ENCODE measurements at regions not wholly inside any gene's neighbourhood (a gene's known extent, or its start where the extent isn't known, plus 50 kb on each side); places are given as distances from the start of the nearest gene placed in this dataset.
"Not testable (repeated sequence)": the region's sequence is repeated elsewhere in the genome, so short reads cannot be mapped to it uniquely, and the experiment has no call there.

DNA sequence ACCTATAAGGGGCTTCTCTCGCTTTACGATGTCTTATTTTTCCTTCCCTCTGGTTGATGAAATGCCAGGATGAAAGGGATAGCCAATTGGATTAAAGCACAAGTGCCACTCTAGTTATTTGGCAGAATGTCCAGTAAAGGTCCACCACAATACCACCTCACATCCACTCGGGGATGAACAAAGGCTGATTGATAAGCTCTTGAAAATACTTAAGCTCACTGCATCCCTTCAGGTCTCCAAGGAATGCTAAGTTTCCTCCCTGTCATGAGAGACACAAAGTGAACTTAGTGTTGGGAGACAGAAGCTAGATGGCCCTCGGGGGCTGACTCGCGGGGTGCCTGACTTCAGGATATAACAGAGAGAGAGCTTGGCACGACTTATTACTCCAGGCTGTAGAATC is 185.9 kb upstream of the ZNF644 start:
- not testable (repeated sequence) for DNase-seq

DNA sequence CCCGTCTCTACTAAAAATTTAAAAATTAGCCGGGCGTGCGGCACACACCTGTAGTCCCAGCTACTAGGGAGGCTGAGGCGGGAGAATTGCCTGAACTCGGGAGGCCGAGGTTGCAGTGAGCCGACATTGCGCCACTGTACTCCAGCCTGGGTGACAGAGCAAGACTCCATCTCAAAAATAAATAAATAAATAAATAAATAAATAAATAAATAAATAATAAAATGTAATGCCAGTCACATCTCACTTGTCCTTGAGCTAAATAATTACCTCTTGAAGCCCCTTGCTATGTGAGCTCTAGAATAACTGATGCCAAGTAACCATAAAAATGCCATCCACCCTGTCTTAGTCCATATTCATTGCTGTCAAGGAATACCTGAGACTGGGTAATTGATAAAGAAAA is 182.3 kb upstream of the ZNF644 start:
- ATAC-seq, DNase-seq: not testable (repeated sequence)

More for the DNA sequence above, 185.9 kb upstream of the ZNF644 start:
- not testable (repeated sequence) for ATAC-seq

- DNase-seq, result no peak
- ATAC-seq, result no peak
These were observed 179.9 kb upstream of the ZNF644 start for GRCh38 chr1:91201694-91202093.

- DNase-seq (no peak), ATAC-seq (no peak)
These were observed 179.3 kb upstream of the ZNF644 start for GRCh38 chr1:91201176-91201575.

GRCh38 chr1:91200675-91201074 is 178.8 kb upstream of the ZNF644 start:
- DNase-seq (no peak), ATAC-seq (no peak)

GRCh38 chr1:91199988-91200387 is 178.2 kb upstream of the ZNF644 start:
- no peak for ATAC-seq
- DNase-seq, result no peak

DNA sequence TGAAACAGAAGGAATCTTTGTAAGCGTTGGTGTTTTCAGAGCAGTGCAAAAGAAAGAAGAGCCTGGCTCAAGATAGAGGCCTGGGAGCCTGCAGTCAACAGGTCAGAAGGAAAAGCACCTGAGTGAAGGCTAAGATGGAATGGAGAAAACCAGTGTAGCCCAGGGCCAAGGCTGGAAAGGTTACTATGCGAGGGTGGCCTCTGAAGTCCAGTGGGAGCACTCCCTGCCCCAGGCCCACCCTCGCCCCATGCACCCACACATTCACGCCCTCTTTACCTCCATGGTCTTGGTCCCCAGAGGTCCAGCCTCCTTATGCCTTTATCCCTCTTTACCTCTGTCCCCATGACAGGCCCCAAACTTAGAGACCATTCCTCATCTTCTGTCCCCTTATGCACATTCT is 169.2 kb upstream of the ZNF644 start:
- ATAC-seq, result no peak
- DNase-seq, result no peak

- no peak for DNase-seq
These were observed 167.3 kb upstream of the ZNF644 start for GRCh38 chr1:91189096-91189495.

GRCh38 chr1:91182807-91183206 is 161.0 kb upstream of the ZNF644 start:
- ATAC-seq, DNase-seq: not testable (repeated sequence)

More at GRCh38 chr1:91189096-91189495, 167.3 kb upstream of the ZNF644 start:
- no peak for ATAC-seq

GRCh38 chr1:91176250-91176649 is 154.4 kb upstream of the ZNF644 start:
- ATAC-seq (no peak), DNase-seq (no peak)

GRCh38 chr1:91174734-91175133 is 152.9 kb upstream of the ZNF644 start:
- ATAC-seq, result no peak
- DNase-seq, result no peak

- ATAC-seq, result no peak
- no peak for DNase-seq
These were observed 151.6 kb upstream of the ZNF644 start for GRCh38 chr1:91173346-91173890.

GRCh38 chr1:91172541-91172940 is 150.7 kb upstream of the ZNF644 start:
- no peak for ATAC-seq

GRCh38 chr1:91171898-91172297 is 150.1 kb upstream of the ZNF644 start:
- ATAC-seq (no peak), DNase-seq (no peak)

More at GRCh38 chr1:91172541-91172940, 150.7 kb upstream of the ZNF644 start:
- no peak for DNase-seq

- ATAC-seq (no peak), DNase-seq (no peak)
These were observed 148.7 kb upstream of the ZNF644 start for GRCh38 chr1:91170571-91170970.

DNA sequence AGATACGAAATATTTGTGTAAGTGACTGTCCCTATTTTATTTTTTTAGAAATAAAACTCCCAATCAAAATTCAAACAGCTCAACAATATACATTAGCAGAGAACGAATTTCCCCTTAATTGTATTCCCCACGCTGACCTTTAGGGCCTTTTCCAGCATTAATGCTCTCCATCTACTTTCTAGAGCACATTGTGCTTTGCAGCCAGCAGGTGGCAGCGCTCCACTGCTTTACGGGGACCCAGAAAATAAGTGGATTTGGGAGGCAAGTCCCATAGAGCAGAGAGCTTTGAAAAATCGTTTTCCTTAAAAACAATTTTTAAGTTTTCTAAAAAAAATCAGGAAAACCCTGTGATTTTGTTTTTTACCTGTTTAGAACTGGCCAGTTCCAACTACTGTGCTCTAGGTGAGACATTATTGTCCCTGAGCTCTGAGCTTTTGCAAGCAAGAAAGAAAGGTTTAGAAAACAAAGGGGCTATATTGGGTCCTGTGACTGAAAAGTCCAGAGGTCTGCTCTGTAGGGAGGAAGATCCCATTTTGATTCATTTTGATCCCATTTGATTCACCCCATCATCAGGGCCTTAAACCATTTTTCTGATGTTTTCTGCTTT is 144.4 kb upstream of the ZNF644 start:
- peak; percentile 42 for DNase-seq

GRCh38 chr1:91165033-91165654 is 143.3 kb upstream of the ZNF644 start:
- ATAC-seq (peak; percentile 93), DNase-seq (peak; percentile 86)

More for the DNA sequence above, 144.4 kb upstream of the ZNF644 start:
- ATAC-seq, result no peak

DNA sequence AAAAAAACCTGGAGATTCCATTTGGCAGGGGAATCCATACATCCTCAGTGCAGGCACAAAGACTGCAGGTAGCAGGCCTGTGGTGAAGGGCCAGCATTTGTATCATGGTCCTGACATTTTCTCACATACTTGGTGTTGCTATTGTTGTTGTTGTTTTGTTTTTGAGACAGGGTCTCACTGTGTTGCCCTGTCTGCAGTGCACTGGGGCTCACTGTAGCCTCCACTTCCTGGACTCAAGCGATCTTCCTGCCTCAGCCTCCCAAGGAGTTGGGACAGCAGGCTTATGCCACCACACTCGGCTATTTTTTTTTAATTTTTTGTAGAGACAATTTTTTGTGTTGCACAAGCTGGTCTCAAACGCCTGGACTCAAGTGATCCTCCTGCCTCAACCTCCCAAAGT is 140.8 kb upstream of the ZNF644 start:
- no peak for ATAC-seq
- no peak for DNase-seq

DNA sequence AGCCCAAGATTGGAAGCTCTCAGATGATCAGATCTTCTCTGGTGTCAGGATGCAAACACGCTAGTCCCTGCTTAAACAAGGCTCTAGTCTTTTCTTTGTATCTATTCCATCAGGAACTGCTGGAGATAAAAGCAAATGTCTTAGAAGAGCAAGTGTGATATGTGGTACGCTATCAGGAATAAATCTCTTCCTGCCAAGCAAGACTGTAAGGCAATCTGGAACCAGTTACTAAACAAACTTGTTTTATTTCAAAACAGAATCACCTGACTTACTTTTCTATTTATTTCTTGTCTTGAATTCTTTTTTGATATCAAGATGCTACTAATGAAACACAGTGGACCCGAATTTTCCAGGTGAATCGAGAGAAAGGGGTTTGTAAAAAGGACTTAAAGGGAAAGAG is 139.9 kb upstream of the ZNF644 start:
- ATAC-seq (no peak), DNase-seq (no peak)

DNA sequence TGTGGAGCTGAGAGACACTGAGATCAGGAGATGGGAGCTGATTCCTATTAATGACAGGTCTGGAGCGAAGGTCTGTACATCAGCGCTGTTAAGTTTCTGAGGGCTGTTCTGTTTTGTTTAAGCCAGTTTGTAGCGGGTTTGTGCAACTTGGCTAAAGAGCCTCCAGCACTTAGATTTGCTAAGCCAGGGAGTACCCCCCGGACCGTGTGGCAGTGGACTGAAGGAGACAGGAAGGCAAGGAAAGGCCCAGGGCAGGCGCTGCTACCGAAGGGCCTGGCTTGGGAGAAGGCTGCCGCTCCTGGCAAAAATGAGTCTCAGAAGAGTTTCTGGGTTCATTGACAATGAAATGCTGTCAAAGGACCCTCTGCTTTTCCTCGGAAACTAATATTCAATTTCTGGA is 139.3 kb upstream of the ZNF644 start:
- no peak for DNase-seq
- no peak for ATAC-seq

- ATAC-seq (no peak), DNase-seq (no peak)
These were observed 138.7 kb upstream of the ZNF644 start for GRCh38 chr1:91160363-91161075.

- ATAC-seq, result no peak
- DNase-seq, result no peak
These were observed 131.5 kb upstream of the ZNF644 start for GRCh38 chr1:91153341-91153740.

DNA sequence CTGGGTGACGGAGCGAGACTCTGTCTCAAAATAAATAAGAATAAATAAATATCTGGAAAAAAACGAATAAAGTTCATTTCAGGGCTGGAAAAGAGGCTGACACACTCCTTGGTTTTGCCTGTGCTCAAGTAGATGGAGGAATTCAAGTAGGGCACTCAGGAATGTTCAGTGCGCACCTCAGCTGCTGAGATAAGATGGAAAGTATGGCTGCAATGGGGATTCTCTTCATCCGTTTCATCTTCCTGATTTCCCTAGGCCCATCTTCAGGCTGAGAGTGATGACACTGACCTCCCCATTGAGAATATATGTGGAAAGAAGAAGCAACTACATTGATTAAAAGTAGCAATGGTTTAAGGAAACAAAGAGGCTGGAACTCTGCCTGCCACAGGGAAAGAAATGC is 130.5 kb upstream of the ZNF644 start:
- no peak for DNase-seq
- no peak for ATAC-seq
